H1 (cell line): ENCODE measurements at regions not wholly inside any gene's neighbourhood (a gene's known extent, or its start where the extent isn't known, plus 50 kb on each side); places are given as distances from the start of the nearest gene placed in this dataset.
"Not testable (repeated sequence)": the region's sequence is repeated elsewhere in the genome, so short reads cannot be mapped to it uniquely, and the experiment has no call there.

ENCODE experiments used
- CTCF ChIA-PET: fragments of 300-600 bp; sonication (Branson Sonifier 250); formaldehyde crosslinking; loops from one replicate; lab custom pipeline; 2021; ENCODE audit not compliant: partially characterized antibody; lab: Charles Lee
- POLR2A ChIA-PET: fragments of 300-600 bp; sonication (Branson Sonifier 250); formaldehyde crosslinking; loops from one replicate; lab custom pipeline; 2021; ENCODE audit warnings: inconsistent platforms; ENCODE audit not compliant: partially characterized antibody; lab: Charles Lee
- DNase-seq, 2 experiments: peaks; one replicate each; pipeline versions ENCODE4 v3.0.0 to v3.0.0-alpha.2; 2010 to 2022; ENCODE audit warnings: low spot score in 2 of 2, low read depth in 1 of 2, mixed read lengths in 1 of 2
- FAIRE-seq: peaks from 2 replicates; lab custom pipeline; 2011; peaks lifted over from hg19 to GRCh38; lab: Jason Lieb, UNC
- H2AFZ ChIP-seq: 2 replicates; pipeline ENCODE4 v1.8.1; 2012; ENCODE audit warnings: low read length, inconsistent platforms
- H2AK5ac ChIP-seq: 2 replicates; pipeline ENCODE4 v1.6.1; 2013; ENCODE audit warnings: low read depth, low read length
- H2BK120ac ChIP-seq: replicated peaks from 2 replicates; pipeline ENCODE3; 2013; ENCODE audit warnings: low read depth, low read length, inconsistent platforms
- H2BK12ac ChIP-seq: 2 replicates; pipeline ENCODE4 v1.6.1; 2013; ENCODE audit warnings: low read depth, low read length
- H2BK15ac ChIP-seq: 2 replicates; pipeline ENCODE4 v1.6.1; 2013; ENCODE audit warnings: low read length
- H2BK20ac ChIP-seq: 2 replicates; pipeline ENCODE4 v1.6.1; 2013; ENCODE audit warnings: low read length
- H2BK5ac ChIP-seq: 2 replicates; pipeline ENCODE4 v1.6.1; 2013; ENCODE audit warnings: low read depth, low read length
- H3K14ac ChIP-seq: 2 replicates; pipeline ENCODE4 v1.6.1; 2013; ENCODE audit warnings: inconsistent platforms; ENCODE audit not compliant: insufficient read length
- H3K18ac ChIP-seq: 2 replicates; pipeline ENCODE4 v1.6.1; 2013; ENCODE audit warnings: low read length; ENCODE audit errors: extremely low read depth
- H3K23ac ChIP-seq: 2 replicates; pipeline ENCODE4 v1.6.1; 2013; ENCODE audit warnings: inconsistent platforms; ENCODE audit not compliant: insufficient read length
- H3K23me2 ChIP-seq: 2 replicates; pipeline ENCODE4 v1.6.1; 2013; ENCODE audit warnings: low read depth, low read length
- H3K27ac ChIP-seq: 2 replicates; pipeline ENCODE4 v1.6.1; 2011; ENCODE audit warnings: low read depth, low read length, inconsistent platforms
- H3K27me3 ChIP-seq, 4 experiments: replicated peaks in 1 of 4; 1 replicate in 1 of 4; 2 replicates in 3 of 4; pipeline versions ENCODE4 v1.6.1 to v1.8.1; 2011 to 2013; ENCODE audit warnings: low read length in 3 of 4, mild to moderate bottlenecking in 3 of 4, inconsistent platforms in 2 of 4, mixed read lengths in 2 of 4, moderate library complexity in 1 of 4; ENCODE audit not compliant: control insufficient read depth in 3 of 4, insufficient read depth in 3 of 4; ENCODE audit errors: extremely low read depth in 1 of 4
- H3K36me3 ChIP-seq, 4 experiments: 2 replicates each; pipeline versions ENCODE4 v1.6.1 to v1.8.1; 2011 to 2013; ENCODE audit warnings: mild to moderate bottlenecking in 4 of 4, low read length in 3 of 4, moderate library complexity in 2 of 4, control low read depth in 1 of 4, inconsistent platforms in 1 of 4; ENCODE audit not compliant: insufficient read depth in 4 of 4, control insufficient read depth in 2 of 4
- H3K4ac ChIP-seq: replicated peaks from 2 replicates; pipeline ENCODE3; 2013; ENCODE audit warnings: low read length, low read depth, mixed read lengths, inconsistent platforms; ENCODE audit not compliant: insufficient read length
- H3K4me1 ChIP-seq, 4 experiments: replicated peaks in 1 of 4; 1 replicate in 1 of 4; 2 replicates in 3 of 4; pipeline versions ENCODE4 v1.6.1 to v1.8.1; 2011 to 2013; ENCODE audit warnings: low read length in 3 of 4, inconsistent platforms in 2 of 4, mixed read lengths in 1 of 4; ENCODE audit not compliant: insufficient read depth in 4 of 4, control insufficient read depth in 3 of 4
- H3K4me2 ChIP-seq, 2 experiments: 2 replicates each; pipeline versions ENCODE4 v1.6.1 to v1.8.1; 2011 to 2013; ENCODE audit warnings: low read depth in 2 of 2, low read length in 2 of 2, control low read depth in 1 of 2, inconsistent platforms in 1 of 2, mild to moderate bottlenecking in 1 of 2; ENCODE audit not compliant: insufficient read depth in 1 of 2
- H3K4me3 ChIP-seq, 4 experiments: fragments of 200-600, 300-600 bp in 1 of 4; sonication (generic), shearing (Covaris generic), sonication (Bioruptor Twin) in 1 of 4; 2 replicates each; pipeline versions ENCODE4 v1.5.1 to v1.8.1; 2011 to 2016; ENCODE audit warnings: low read length in 4 of 4, low read depth in 3 of 4, control low read depth in 2 of 4, inconsistent platforms in 2 of 4, mild to moderate bottlenecking in 2 of 4, mixed read lengths in 1 of 4, moderate library complexity in 1 of 4; ENCODE audit not compliant: insufficient read depth in 2 of 4; ENCODE audit errors: extremely low read depth in 1 of 4
- H3K56ac ChIP-seq: replicated peaks from 2 replicates; pipeline ENCODE3; 2013; ENCODE audit warnings: low read depth, mild to moderate bottlenecking, mixed read lengths, low read length, inconsistent platforms; ENCODE audit not compliant: insufficient read length
- H3K79me1 ChIP-seq: 2 replicates; pipeline ENCODE4 v1.6.1; 2013; ENCODE audit warnings: low read depth, low read length, control low read depth
- H3K79me2 ChIP-seq, 2 experiments: 2 replicates each; pipeline versions ENCODE4 v1.6.1 to v1.8.1; 2012 to 2013; ENCODE audit warnings: low read length in 2 of 2, mild to moderate bottlenecking in 2 of 2, inconsistent platforms in 1 of 2; ENCODE audit not compliant: insufficient read depth in 2 of 2, control insufficient read depth in 1 of 2
- H3K9ac ChIP-seq, 4 experiments: replicated peaks in 1 of 4; 1 replicate in 1 of 4; 2 replicates in 3 of 4; pipeline versions ENCODE4 v1.6.1 to v1.8.1; 2011 to 2013; ENCODE audit warnings: low read depth in 3 of 4, low read length in 3 of 4, control low read depth in 2 of 4, mild to moderate bottlenecking in 2 of 4, moderate library complexity in 2 of 4, inconsistent platforms in 1 of 4; ENCODE audit errors: extremely low read depth in 1 of 4
- H3K9me3 ChIP-seq, 2 experiments: 2 replicates each; pipeline versions ENCODE4 v1.6.1 to v1.8.1; 2012 to 2013; ENCODE audit warnings: mild to moderate bottlenecking in 2 of 2, moderate library complexity in 2 of 2, control low read depth in 1 of 2, inconsistent platforms in 1 of 2, low read depth in 1 of 2, low read length in 1 of 2, mixed read lengths in 1 of 2; ENCODE audit not compliant: insufficient read depth in 2 of 2
- H4K20me1 ChIP-seq, 2 experiments: replicated peaks in 1 of 2; 2 replicates each; pipeline versions ENCODE3 to v1.8.1; 2011 to 2013; ENCODE audit warnings: inconsistent platforms in 2 of 2, low read length in 2 of 2, mild to moderate bottlenecking in 1 of 2; ENCODE audit not compliant: insufficient read depth in 2 of 2, control insufficient read depth in 1 of 2
- H4K5ac ChIP-seq: 2 replicates; pipeline ENCODE4 v1.6.1; 2013; ENCODE audit warnings: low read length, low read depth, mixed read lengths, inconsistent platforms; ENCODE audit not compliant: insufficient read length
- H4K8ac ChIP-seq: 2 replicates; pipeline ENCODE4 v1.8.0; 2013; ENCODE audit warnings: mild to moderate bottlenecking, moderate library complexity, low read length, inconsistent platforms; ENCODE audit not compliant: insufficient read depth; ENCODE audit errors: extremely low read depth
- H4K91ac ChIP-seq: replicated peaks from 2 replicates; pipeline ENCODE3; 2013; ENCODE audit warnings: low read length, mixed read lengths, inconsistent platforms; ENCODE audit not compliant: insufficient read length
- WGBS, 2 experiments: shearing (Covaris generic) in 1 of 2; methylation state at CpG; one replicate each; pipeline versions ENCODE4 v1.1.6 to v1.1.7; 2013 to 2015; ENCODE audit warnings: low lambda C conversion rate in 2 of 2, mixed read lengths in 2 of 2, inconsistent platforms in 1 of 2, low coverage in 1 of 2, missing lambda C conversion rate in 1 of 2; ENCODE audit not compliant: insufficient replicate concordance in 2 of 2, insufficient coverage in 1 of 2, insufficient read length in 1 of 2; ENCODE audit errors: extremely low coverage in 1 of 2, missing lambda C conversion rate in 1 of 2; 5-methylcytosine and 5-hydroxymethylcytosine counted together

GRCh38 chr2:104947456-104947855, 90.4 kb upstream of the MRPS9 start:
- H2BK15ac ChIP-seq, H4K91ac ChIP-seq, H3K79me1 ChIP-seq, H3K9ac ChIP-seq, H3K18ac ChIP-seq, H2AK5ac ChIP-seq, DNase-seq, H3K27me3 ChIP-seq, CTCF ChIA-PET, H2BK120ac ChIP-seq, H3K4me1 ChIP-seq, H4K20me1 ChIP-seq, H3K14ac ChIP-seq, H3K79me2 ChIP-seq, H4K5ac ChIP-seq, POLR2A ChIA-PET, H3K56ac ChIP-seq, H4K8ac ChIP-seq, H3K36me3 ChIP-seq, H3K4ac ChIP-seq, H3K27ac ChIP-seq, H3K9me3 ChIP-seq, H3K4me2 ChIP-seq, H2AFZ ChIP-seq, H2BK12ac ChIP-seq, H3K23ac ChIP-seq, H3K23me2 ChIP-seq, H3K4me3 ChIP-seq, H2BK5ac ChIP-seq, H2BK20ac ChIP-seq: not testable (repeated sequence)
- peak; percentile 19 for FAIRE-seq
- WGBS, 2 experiments, result 87% methylated on average over 7 of the region's 7 CpGs; no CpG with 5 or more reads in 1 of the 2 experiments
